H1 (cell line): ENCODE measurements at regions not wholly inside any gene's neighbourhood (a gene's known extent, or its start where the extent isn't known, plus 50 kb on each side); places are given as distances from the start of the nearest gene placed in this dataset.

Experiments
- CTCF ChIA-PET: fragments of 300-600 bp; sonication (Branson Sonifier 250); formaldehyde crosslinking; loops from one replicate; lab custom pipeline; 2021; ENCODE audit not compliant: partially characterized antibody; lab: Charles Lee
- POLR2A ChIA-PET: fragments of 300-600 bp; sonication (Branson Sonifier 250); formaldehyde crosslinking; loops from one replicate; lab custom pipeline; 2021; ENCODE audit warnings: inconsistent platforms; ENCODE audit not compliant: partially characterized antibody; lab: Charles Lee
- DNase-seq, 2 experiments: peaks; one replicate each; pipeline versions ENCODE4 v3.0.0 to v3.0.0-alpha.2; 2010 to 2022; ENCODE audit warnings: low spot score in 2 of 2, low read depth in 1 of 2, mixed read lengths in 1 of 2
- FAIRE-seq: peaks from 2 replicates; lab custom pipeline; 2011; peaks lifted over from hg19 to GRCh38; lab: Jason Lieb, UNC
- H2AFZ ChIP-seq: 2 replicates; pipeline ENCODE4 v1.8.1; 2012; ENCODE audit warnings: low read length, inconsistent platforms
- H2AK5ac ChIP-seq: 2 replicates; pipeline ENCODE4 v1.6.1; 2013; ENCODE audit warnings: low read depth, low read length
- H2BK120ac ChIP-seq: replicated peaks from 2 replicates; pipeline ENCODE3; 2013; ENCODE audit warnings: low read depth, low read length, inconsistent platforms
- H2BK12ac ChIP-seq: 2 replicates; pipeline ENCODE4 v1.6.1; 2013; ENCODE audit warnings: low read depth, low read length
- H2BK15ac ChIP-seq: 2 replicates; pipeline ENCODE4 v1.6.1; 2013; ENCODE audit warnings: low read length
- H2BK20ac ChIP-seq: 2 replicates; pipeline ENCODE4 v1.6.1; 2013; ENCODE audit warnings: low read length
- H2BK5ac ChIP-seq: 2 replicates; pipeline ENCODE4 v1.6.1; 2013; ENCODE audit warnings: low read depth, low read length
- H3K14ac ChIP-seq: 2 replicates; pipeline ENCODE4 v1.6.1; 2013; ENCODE audit warnings: inconsistent platforms; ENCODE audit not compliant: insufficient read length
- H3K18ac ChIP-seq: 2 replicates; pipeline ENCODE4 v1.6.1; 2013; ENCODE audit warnings: low read length; ENCODE audit errors: extremely low read depth
- H3K23ac ChIP-seq: 2 replicates; pipeline ENCODE4 v1.6.1; 2013; ENCODE audit warnings: inconsistent platforms; ENCODE audit not compliant: insufficient read length
- H3K23me2 ChIP-seq: 2 replicates; pipeline ENCODE4 v1.6.1; 2013; ENCODE audit warnings: low read depth, low read length
- H3K27ac ChIP-seq: 2 replicates; pipeline ENCODE4 v1.6.1; 2011; ENCODE audit warnings: low read depth, low read length, inconsistent platforms
- H3K27me3 ChIP-seq, 4 experiments: replicated peaks in 1 of 4; 1 replicate in 1 of 4; 2 replicates in 3 of 4; pipeline versions ENCODE4 v1.6.1 to v1.8.1; 2011 to 2013; ENCODE audit warnings: low read length in 3 of 4, mild to moderate bottlenecking in 3 of 4, inconsistent platforms in 2 of 4, mixed read lengths in 2 of 4, moderate library complexity in 1 of 4; ENCODE audit not compliant: control insufficient read depth in 3 of 4, insufficient read depth in 3 of 4; ENCODE audit errors: extremely low read depth in 1 of 4
- H3K36me3 ChIP-seq, 4 experiments: 2 replicates each; pipeline versions ENCODE4 v1.6.1 to v1.8.1; 2011 to 2013; ENCODE audit warnings: mild to moderate bottlenecking in 4 of 4, low read length in 3 of 4, moderate library complexity in 2 of 4, control low read depth in 1 of 4, inconsistent platforms in 1 of 4; ENCODE audit not compliant: insufficient read depth in 4 of 4, control insufficient read depth in 2 of 4
- H3K4ac ChIP-seq: replicated peaks from 2 replicates; pipeline ENCODE3; 2013; ENCODE audit warnings: low read length, low read depth, mixed read lengths, inconsistent platforms; ENCODE audit not compliant: insufficient read length
- H3K4me1 ChIP-seq, 4 experiments: replicated peaks in 1 of 4; 1 replicate in 1 of 4; 2 replicates in 3 of 4; pipeline versions ENCODE4 v1.6.1 to v1.8.1; 2011 to 2013; ENCODE audit warnings: low read length in 3 of 4, inconsistent platforms in 2 of 4, mixed read lengths in 1 of 4; ENCODE audit not compliant: insufficient read depth in 4 of 4, control insufficient read depth in 3 of 4
- H3K4me2 ChIP-seq, 2 experiments: 2 replicates each; pipeline versions ENCODE4 v1.6.1 to v1.8.1; 2011 to 2013; ENCODE audit warnings: low read depth in 2 of 2, low read length in 2 of 2, control low read depth in 1 of 2, inconsistent platforms in 1 of 2, mild to moderate bottlenecking in 1 of 2; ENCODE audit not compliant: insufficient read depth in 1 of 2
- H3K4me3 ChIP-seq, 4 experiments: fragments of 200-600, 300-600 bp in 1 of 4; sonication (generic), shearing (Covaris generic), sonication (Bioruptor Twin) in 1 of 4; 2 replicates each; pipeline versions ENCODE4 v1.5.1 to v1.8.1; 2011 to 2016; ENCODE audit warnings: low read length in 4 of 4, low read depth in 3 of 4, control low read depth in 2 of 4, inconsistent platforms in 2 of 4, mild to moderate bottlenecking in 2 of 4, mixed read lengths in 1 of 4, moderate library complexity in 1 of 4; ENCODE audit not compliant: insufficient read depth in 2 of 4; ENCODE audit errors: extremely low read depth in 1 of 4
- H3K56ac ChIP-seq: replicated peaks from 2 replicates; pipeline ENCODE3; 2013; ENCODE audit warnings: low read depth, mild to moderate bottlenecking, mixed read lengths, low read length, inconsistent platforms; ENCODE audit not compliant: insufficient read length
- H3K79me1 ChIP-seq: 2 replicates; pipeline ENCODE4 v1.6.1; 2013; ENCODE audit warnings: low read depth, low read length, control low read depth
- H3K79me2 ChIP-seq, 2 experiments: 2 replicates each; pipeline versions ENCODE4 v1.6.1 to v1.8.1; 2012 to 2013; ENCODE audit warnings: low read length in 2 of 2, mild to moderate bottlenecking in 2 of 2, inconsistent platforms in 1 of 2; ENCODE audit not compliant: insufficient read depth in 2 of 2, control insufficient read depth in 1 of 2
- H3K9ac ChIP-seq, 4 experiments: replicated peaks in 1 of 4; 1 replicate in 1 of 4; 2 replicates in 3 of 4; pipeline versions ENCODE4 v1.6.1 to v1.8.1; 2011 to 2013; ENCODE audit warnings: low read depth in 3 of 4, low read length in 3 of 4, control low read depth in 2 of 4, mild to moderate bottlenecking in 2 of 4, moderate library complexity in 2 of 4, inconsistent platforms in 1 of 4; ENCODE audit errors: extremely low read depth in 1 of 4
- H3K9me3 ChIP-seq, 2 experiments: 2 replicates each; pipeline versions ENCODE4 v1.6.1 to v1.8.1; 2012 to 2013; ENCODE audit warnings: mild to moderate bottlenecking in 2 of 2, moderate library complexity in 2 of 2, control low read depth in 1 of 2, inconsistent platforms in 1 of 2, low read depth in 1 of 2, low read length in 1 of 2, mixed read lengths in 1 of 2; ENCODE audit not compliant: insufficient read depth in 2 of 2
- H4K20me1 ChIP-seq, 2 experiments: replicated peaks in 1 of 2; 2 replicates each; pipeline versions ENCODE3 to v1.8.1; 2011 to 2013; ENCODE audit warnings: inconsistent platforms in 2 of 2, low read length in 2 of 2, mild to moderate bottlenecking in 1 of 2; ENCODE audit not compliant: insufficient read depth in 2 of 2, control insufficient read depth in 1 of 2
- H4K5ac ChIP-seq: 2 replicates; pipeline ENCODE4 v1.6.1; 2013; ENCODE audit warnings: low read length, low read depth, mixed read lengths, inconsistent platforms; ENCODE audit not compliant: insufficient read length
- H4K8ac ChIP-seq: 2 replicates; pipeline ENCODE4 v1.8.0; 2013; ENCODE audit warnings: mild to moderate bottlenecking, moderate library complexity, low read length, inconsistent platforms; ENCODE audit not compliant: insufficient read depth; ENCODE audit errors: extremely low read depth
- H4K91ac ChIP-seq: replicated peaks from 2 replicates; pipeline ENCODE3; 2013; ENCODE audit warnings: low read length, mixed read lengths, inconsistent platforms; ENCODE audit not compliant: insufficient read length
- BRCA1 ChIP-seq: IDR thresholded peaks from 2 replicates; pipeline ENCODE4 v1.6.1; 2012; ENCODE audit warnings: low read depth, low read length, improper control_type of control experiment
- CREB1 ChIP-seq: IDR thresholded peaks from 2 replicates; pipeline ENCODE4 v1.6.1; 2012; ENCODE audit warnings: inconsistent platforms
- CTCF ChIP-seq, 3 experiments: IDR thresholded peaks; 1 replicate in 2 of 3; 2 replicates in 1 of 3; pipeline versions ENCODE4 v1.5.1 to v1.6.1; 2011; ENCODE audit warnings: low read length in 3 of 3, mild to moderate bottlenecking in 3 of 3, inconsistent platforms in 2 of 3, low read depth in 1 of 3, moderate library complexity in 1 of 3; ENCODE audit not compliant: insufficient read depth in 1 of 3; ENCODE audit errors: control extremely low read depth in 1 of 3
- E2F6 ChIP-seq: IDR thresholded peaks from 2 replicates; pipeline ENCODE4 v1.6.1; 2012; ENCODE audit warnings: inconsistent platforms
- EGR1 ChIP-seq: IDR thresholded peaks from 2 replicates; pipeline ENCODE4 v1.6.1; 2011; ENCODE audit warnings: low read depth, low read length, borderline replicate concordance
- JUN ChIP-seq: IDR thresholded peaks from 2 replicates; pipeline ENCODE4 v1.6.1; 2011; ENCODE audit warnings: low read depth, mild to moderate bottlenecking, improper control_type of control experiment, low read length
- KDM4A ChIP-seq: IDR thresholded peaks from one replicate; pipeline ENCODE4 v1.7.1; 2012; ENCODE audit warnings: low read depth, mild to moderate bottlenecking, moderate library complexity, low read length, inconsistent platforms; ENCODE audit not compliant: severe bottlenecking
- MAX ChIP-seq: IDR thresholded peaks from 2 replicates; pipeline ENCODE4 v1.6.1; 2012; ENCODE audit warnings: inconsistent platforms
- NRF1 ChIP-seq: IDR thresholded peaks from 2 replicates; pipeline ENCODE4 v1.6.1; 2011; ENCODE audit warnings: mild to moderate bottlenecking, low read depth, low read length, improper control_type of control experiment
- SP4 ChIP-seq: IDR thresholded peaks from 2 replicates; pipeline ENCODE4 v1.6.1; 2012; ENCODE audit warnings: low read length, inconsistent platforms
- TAF1 ChIP-seq: IDR thresholded peaks from 2 replicates; pipeline ENCODE4 v1.6.1; 2011; ENCODE audit warnings: mild to moderate bottlenecking, low read depth, low read length
- TBP ChIP-seq: IDR thresholded peaks from 2 replicates; pipeline ENCODE4 v1.6.1; 2011; ENCODE audit warnings: low read depth, low read length, improper control_type of control experiment
- ZNF274 ChIP-seq: IDR thresholded peaks from 2 replicates; pipeline ENCODE4 v1.7.0; 2012; ENCODE audit warnings: low read length, borderline replicate concordance; ENCODE audit errors: extremely low read depth
- WGBS, 2 experiments: shearing (Covaris generic) in 1 of 2; methylation state at CpG; one replicate each; pipeline versions ENCODE4 v1.1.6 to v1.1.7; 2013 to 2015; ENCODE audit warnings: low lambda C conversion rate in 2 of 2, mixed read lengths in 2 of 2, inconsistent platforms in 1 of 2, low coverage in 1 of 2, missing lambda C conversion rate in 1 of 2; ENCODE audit not compliant: insufficient replicate concordance in 2 of 2, insufficient coverage in 1 of 2, insufficient read length in 1 of 2; ENCODE audit errors: extremely low coverage in 1 of 2, missing lambda C conversion rate in 1 of 2; 5-methylcytosine and 5-hydroxymethylcytosine counted together

GRCh38 chr14:28515571-28515970, 251.0 kb upstream of the FOXG1 start:
- no peaks in the 10 kb centered on the region for H3K4me1 ChIP-seq
- DNase-seq (no peak), FAIRE-seq (no peak)
- H3K79me1 ChIP-seq = no peaks in the 10 kb centered on the region
- no peak overlapping the region for H2BK120ac ChIP-seq
- H2AK5ac ChIP-seq = no peak overlapping the region
- no peaks in the 10 kb centered on the region for H4K20me1 ChIP-seq
- no peak overlapping the region for H2BK20ac ChIP-seq
- H3K4ac ChIP-seq = no peak overlapping the region
- no peak overlapping the region for H3K4me3 ChIP-seq
- no peak overlapping the region for H2BK15ac ChIP-seq
- H4K8ac ChIP-seq = no peak overlapping the region
- no peak overlapping the region for H3K14ac ChIP-seq
- H3K4me2 ChIP-seq = no peak overlapping the region
- H4K91ac ChIP-seq = no peak overlapping the region
- H3K9me3 ChIP-seq = no peaks in the 10 kb centered on the region
- H3K23ac ChIP-seq = no peak overlapping the region
- H2AFZ ChIP-seq = no peak overlapping the region
- H3K56ac ChIP-seq = no peak overlapping the region
- H3K79me2 ChIP-seq = no peaks in the 10 kb centered on the region
- no peak overlapping the region for H2BK5ac ChIP-seq
- H3K9ac ChIP-seq = no peak overlapping the region
- no peaks in the 10 kb centered on the region for H3K27me3 ChIP-seq
- no peaks in the 10 kb centered on the region for H3K36me3 ChIP-seq
- H4K5ac ChIP-seq = no peak overlapping the region
- H3K27ac ChIP-seq = no peak overlapping the region
- WGBS, 2 experiments = 93% methylated on average over 3 of the region's 3 CpGs; no CpG with 5 or more reads in 1 of the 2 experiments
- ChIA-PET CTCF (no interaction called here), POLR2A (no interaction called here)
- no peak overlapping the region for H2BK12ac ChIP-seq
- no peaks in the 10 kb centered on the region for H3K23me2 ChIP-seq
- H3K18ac ChIP-seq = no peak overlapping the region
- TF ChIP-seq TAF1 (no peak), ZNF274 (no peak), CREB1 (no peak), SP4 (no peak), KDM4A (no peak), BRCA1 (no peak), MAX (no peak), TBP (no peak), JUN (no peak), NRF1 (no peak), E2F6 (no peak), EGR1 (no peak), CTCF (IDR thresholded peaks at IDR 0.05; ENCODE audit: control extremely low read depth in 1 of 3, insufficient read depth in 1 of 3, low read depth in 1 of 3, low read length in 3 of 3) (no peak)
